Stimulated activated naive B cell treated with anti-CD40 and anti-IgM and Interleukin-4, amounts not matched to agents 10 μg/mL and 1 μg/mL and 100 μg/mL, for 72 hours (primary cell): ENCODE measurements at regions not wholly inside any gene's neighbourhood (a gene's known extent, or its start where the extent isn't known, plus 50 kb on each side); places are given as distances from the start of the nearest gene placed in this dataset.

Experiments used
- ATAC-seq, 2 donors: fragments of 150-1000 bp; cut with Tn5 transposase; replicated peaks; 2 replicates each; pipeline ENCODE4 v1.10.0; 2021; ENCODE audit warnings: moderate library complexity in 1 of 2
- DNase-seq: peaks from one replicate; pipeline ENCODE4 v3.0.0; 2021
- H3K27ac Mint-ChIP-seq: one replicate; pipeline ENCODE4 v1.8.0; 2022; ENCODE audit warnings: mild to moderate bottlenecking, mixed read lengths
- H3K27me3 Mint-ChIP-seq, 2 donors: one replicate each; pipeline ENCODE4 v1.8.0; 2022; ENCODE audit warnings: mixed read lengths in 2 of 2
- H3K36me3 Mint-ChIP-seq, 2 donors: one replicate each; pipeline ENCODE4 v1.8.0; 2022; ENCODE audit warnings: mixed read lengths in 2 of 2, mild to moderate bottlenecking in 1 of 2
- H3K4me1 Mint-ChIP-seq, 2 donors: one replicate each; pipeline ENCODE4 v1.8.0; 2022; ENCODE audit warnings: mixed read lengths in 2 of 2, mild to moderate bottlenecking in 1 of 2
- H3K4me3 Mint-ChIP-seq, 2 donors: one replicate each; pipeline ENCODE4 v1.8.0; 2022; ENCODE audit warnings: mild to moderate bottlenecking in 2 of 2, mixed read lengths in 2 of 2, moderate library complexity in 1 of 2
- H3K9me3 Mint-ChIP-seq, 2 donors: one replicate each; pipeline ENCODE4 v1.8.0; 2022; ENCODE audit warnings: mixed read lengths in 2 of 2, mild to moderate bottlenecking in 1 of 2

- ATAC-seq: no peak
- Mint-ChIP-seq H3K4me1 (peaks cover 4 to 8% of the 10 kb centered on the region in 2 donors), H3K4me3 (no peak overlapping the region), H3K36me3 (no peaks in the 10 kb centered on the region), H3K27me3 (peaks cover 11 to 12% of the 10 kb centered on the region in 2 donors), H3K27ac (no peak overlapping the region), H3K9me3 (no peaks in the 10 kb centered on the region)
- no peak for DNase-seq
Observed at GRCh38 chr18:54509793-54510192, 81.3 kb upstream of the DYNAP start.

DNA sequence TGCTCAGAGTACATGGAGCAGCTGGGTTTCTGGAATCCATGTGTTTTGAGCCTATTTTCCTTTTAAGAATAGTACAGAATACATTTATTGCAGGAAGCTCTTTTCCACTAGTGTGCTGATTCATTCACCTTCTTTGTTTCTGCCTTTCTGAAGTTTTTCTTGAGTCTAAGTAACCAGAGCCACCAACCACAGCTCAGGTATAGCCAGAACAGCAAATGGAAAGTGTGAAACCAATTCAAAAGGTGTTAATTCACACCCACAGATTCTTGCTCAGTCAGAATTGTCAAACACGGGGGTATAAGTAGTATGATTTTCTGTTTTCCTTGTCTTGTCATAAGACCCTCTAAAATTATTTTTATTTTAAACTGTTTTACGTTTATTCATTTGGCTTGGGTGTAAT lies 75.9 kb upstream of the DYNAP start:
- Mint-ChIP-seq H3K27me3 (peaks cover 0 to 12% of the 10 kb centered on the region in 2 donors), H3K4me1 (no peaks in the 10 kb centered on the region), H3K27ac (no peak overlapping the region), H3K9me3 (no peaks in the 10 kb centered on the region), H3K36me3 (no peaks in the 10 kb centered on the region), H3K4me3 (no peak overlapping the region)
- DNase-seq (no peak), ATAC-seq (no peak)

DNA sequence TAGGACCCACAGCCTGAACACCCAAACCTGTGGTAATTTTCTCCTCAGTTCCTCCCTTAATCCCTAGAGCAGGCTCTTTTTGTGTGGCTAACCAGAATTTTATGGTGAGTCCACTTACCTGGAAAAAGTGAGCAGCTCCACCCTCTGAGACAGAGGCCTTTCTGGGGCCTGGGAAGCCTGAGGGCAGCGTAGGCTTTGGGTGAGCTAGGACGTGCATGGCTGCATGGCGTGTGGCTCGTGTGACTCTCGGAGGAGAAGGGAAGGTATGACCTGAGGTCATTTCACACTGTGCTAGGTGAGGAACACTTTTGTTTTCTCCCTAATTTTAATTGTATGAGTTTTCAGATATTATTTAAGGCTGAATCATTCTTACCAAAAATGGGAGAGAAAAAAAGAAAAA lies 73.5 kb upstream of the DYNAP start:
- Mint-ChIP-seq H3K4me3 (no peak overlapping the region), H3K27me3 (no peaks in the 10 kb centered on the region), H3K9me3 (no peaks in the 10 kb centered on the region), H3K4me1 (no peaks in the 10 kb centered on the region), H3K36me3 (no peaks in the 10 kb centered on the region), H3K27ac (no peak overlapping the region)
- no peak for DNase-seq
- no peak for ATAC-seq

GRCh38 chr18:54521846-54522245 lies 69.2 kb upstream of the DYNAP start:
- no peak overlapping the region for H3K4me3 Mint-ChIP-seq
- H3K9me3 Mint-ChIP-seq: no peaks in the 10 kb centered on the region
- DNase-seq: no peak
- H3K27me3 Mint-ChIP-seq: no peaks in the 10 kb centered on the region
- no peak overlapping the region for H3K27ac Mint-ChIP-seq
- no peaks in the 10 kb centered on the region for H3K36me3 Mint-ChIP-seq
- no peaks in the 10 kb centered on the region for H3K4me1 Mint-ChIP-seq
- no peak for ATAC-seq

DNA sequence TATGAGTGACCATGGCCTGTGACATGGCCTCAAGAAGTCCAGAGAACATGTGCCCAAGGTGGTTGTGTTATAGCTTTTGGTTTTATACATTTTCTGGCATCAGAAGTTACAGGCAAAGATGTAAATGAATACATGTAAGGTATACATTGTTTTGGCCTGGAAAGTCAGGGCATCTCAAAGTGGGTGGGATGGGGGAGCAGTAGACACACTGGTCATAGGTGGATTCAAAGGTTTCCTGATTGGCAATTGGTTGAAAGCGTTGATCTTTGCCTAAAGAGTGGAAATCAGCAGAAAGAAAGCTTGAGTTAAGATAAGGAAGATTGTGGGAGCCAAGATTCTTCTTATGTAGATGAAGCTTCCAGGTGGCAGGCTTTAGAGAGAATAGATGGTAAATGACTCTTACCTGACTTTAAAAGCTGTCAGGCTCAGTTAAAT lies 62.1 kb upstream of the DYNAP start:
- ATAC-seq (no peak), DNase-seq (no peak)
- Mint-ChIP-seq H3K27ac (no peak overlapping the region), H3K9me3 (no peaks in the 10 kb centered on the region), H3K36me3 (no peaks in the 10 kb centered on the region), H3K4me3 (no peak overlapping the region), H3K4me1 (peaks cover 3 to 16% of the 10 kb centered on the region in 2 donors), H3K27me3 (peaks cover 0 to 5% of the 10 kb centered on the region in 2 donors)

DNA sequence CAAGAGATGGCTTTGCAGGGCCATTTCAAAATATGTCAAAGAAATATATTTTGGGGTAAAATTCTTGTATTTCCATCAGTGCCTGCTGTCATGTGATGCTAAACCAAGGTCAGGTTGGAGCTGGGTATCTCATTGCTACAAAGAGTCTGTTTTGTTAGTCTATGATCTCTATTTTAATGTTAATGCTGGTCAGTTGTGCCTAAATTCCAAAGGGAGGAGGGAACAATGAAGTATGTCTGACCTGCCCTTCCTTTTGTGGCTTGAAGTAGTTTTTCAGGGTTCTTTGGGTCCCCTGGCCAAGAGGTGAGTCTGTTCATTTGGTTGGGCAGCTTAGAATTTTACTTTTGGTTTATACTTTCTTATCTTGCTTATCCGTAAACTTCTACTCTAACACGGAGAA lies 61.6 kb upstream of the DYNAP start:
- Mint-ChIP-seq H3K27me3 (peaks cover 0 to 5% of the 10 kb centered on the region in 2 donors), H3K36me3 (no peaks in the 10 kb centered on the region), H3K9me3 (no peaks in the 10 kb centered on the region), H3K27ac (no peak overlapping the region), H3K4me3 (no peak overlapping the region), H3K4me1 (peaks cover 3 to 16% of the 10 kb centered on the region in 2 donors)
- DNase-seq (no peak), ATAC-seq (no peak)

- H3K9me3 Mint-ChIP-seq: no peaks in the 10 kb centered on the region
- ATAC-seq (no peak), DNase-seq (no peak)
- no peaks in the 10 kb centered on the region for H3K36me3 Mint-ChIP-seq
- no peak overlapping the region for H3K4me3 Mint-ChIP-seq
- peaks cover 0 to 5% of the 10 kb centered on the region in 2 donors for H3K27me3 Mint-ChIP-seq
- H3K27ac Mint-ChIP-seq: no peak overlapping the region
- H3K4me1 Mint-ChIP-seq: peaks cover 3 to 16% of the 10 kb centered on the region in 2 donors
Observed at GRCh38 chr18:54530285-54530684, 60.8 kb upstream of the DYNAP start.

GRCh38 chr18:54531402-54532065 lies 59.5 kb upstream of the DYNAP start:
- DNase-seq: no peak
- peaks cover 0 to 5% of the 10 kb centered on the region in 2 donors for H3K27me3 Mint-ChIP-seq
- no peak overlapping the region for H3K27ac Mint-ChIP-seq
- H3K4me3 Mint-ChIP-seq: no peak overlapping the region
- no peaks in the 10 kb centered on the region for H3K9me3 Mint-ChIP-seq
- no peaks in the 10 kb centered on the region for H3K36me3 Mint-ChIP-seq
- peaks cover 3 to 16% of the 10 kb centered on the region in 2 donors for H3K4me1 Mint-ChIP-seq
- no peak for ATAC-seq

DNA sequence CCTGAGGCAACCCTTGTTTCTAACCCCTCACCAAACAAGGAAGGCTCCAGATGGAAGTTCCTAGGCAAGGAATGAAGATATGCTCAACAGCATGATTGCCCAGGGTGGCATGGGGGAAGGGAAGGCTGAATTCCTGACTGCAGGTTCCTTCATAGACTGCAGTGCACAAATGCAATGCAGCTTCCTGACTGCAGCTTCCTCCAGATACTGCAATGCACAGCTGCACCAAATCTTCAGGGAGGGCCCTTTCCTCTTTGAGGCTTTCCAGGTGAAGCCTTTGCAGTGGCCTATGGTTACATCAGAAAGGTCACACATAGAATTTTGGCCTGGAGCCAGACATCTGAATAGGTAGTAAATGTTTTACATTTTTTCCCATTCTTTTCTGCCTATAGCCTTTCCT lies 58.8 kb upstream of the DYNAP start:
- Mint-ChIP-seq H3K27ac (no peak overlapping the region), H3K9me3 (no peaks in the 10 kb centered on the region), H3K4me3 (no peak overlapping the region), H3K4me1 (peaks cover 3 to 16% of the 10 kb centered on the region in 2 donors), H3K27me3 (peaks cover 0 to 5% of the 10 kb centered on the region in 2 donors), H3K36me3 (no peaks in the 10 kb centered on the region)
- ATAC-seq: no peak
- no peak for DNase-seq

DNA sequence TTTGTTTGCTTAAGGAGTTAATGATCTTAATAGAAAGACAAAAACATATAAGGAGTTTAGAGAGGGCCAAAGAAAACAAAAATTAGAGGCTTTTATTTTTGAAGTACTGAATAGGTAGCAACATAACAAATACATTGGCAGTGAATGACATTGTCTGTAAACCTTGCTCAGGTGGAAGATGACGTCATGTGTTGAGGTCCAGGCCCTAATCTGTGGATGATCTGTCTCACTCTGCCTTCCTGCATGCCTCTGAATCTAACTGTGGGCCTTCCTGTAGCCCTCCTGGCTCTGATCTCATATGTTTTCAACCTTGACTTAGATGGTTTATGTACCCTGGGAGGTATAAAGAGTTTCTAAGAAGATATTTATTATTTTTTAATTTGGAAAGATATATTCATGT lies 58.1 kb upstream of the DYNAP start:
- DNase-seq: no peak
- H3K27me3 Mint-ChIP-seq: peaks cover 0 to 5% of the 10 kb centered on the region in 2 donors
- H3K9me3 Mint-ChIP-seq: no peaks in the 10 kb centered on the region
- H3K4me3 Mint-ChIP-seq: no peak overlapping the region
- ATAC-seq: no peak
- H3K36me3 Mint-ChIP-seq: no peaks in the 10 kb centered on the region
- no peak overlapping the region for H3K27ac Mint-ChIP-seq
- H3K4me1 Mint-ChIP-seq: peaks cover 3 to 16% of the 10 kb centered on the region in 2 donors
